ENCODE measurements at regions not wholly inside any gene's neighbourhood (a gene's known extent, or its start where the extent isn't known, plus 50 kb on each side); places are given as distances from the start of the nearest gene placed in this dataset.

GRCh38 chrX:9184211-9184610 lies 150.3 kb upstream of the FAM9B start:
- no peaks in the 10 kb centered on the region for H3K4me1 ChIP-seq
- H3K36me3 ChIP-seq = no peaks in the 10 kb centered on the region
- DNase-seq (no peak), ATAC-seq (no peak), FAIRE-seq (no peak)
- 45 to 51% methylated on average over 4 of the region's 4 CpGs for WGBS, 2 donors
- H3K4me3 ChIP-seq = no peak overlapping the region
- H3K27ac ChIP-seq = no peak overlapping the region
- intact Hi-C loops (cut with DNase I) = no loop called here
- H3K27me3 ChIP-seq = peaks cover 0 to 3% (median 0%) of the 10 kb centered on the region in 4 donors
- TF ChIP-seq CTCF (IDR thresholded peaks at IDR 0.05) = no peak
- no peaks in the 10 kb centered on the region for H3K9me3 ChIP-seq

- DNase-seq = no peak
- peaks cover 0 to 13% (median 0%) of the 10 kb centered on the region in 4 donors for H3K27me3 ChIP-seq
- WGBS, 2 donors = 49 to 71% methylated on average over 3 of the region's 3 CpGs
- H3K9me3 ChIP-seq = no peaks in the 10 kb centered on the region
- no peak overlapping the region for H3K4me3 ChIP-seq
- H3K27ac ChIP-seq = no peak overlapping the region
- FAIRE-seq = no peak
- intact Hi-C loops (cut with DNase I) = no loop called here
- no peaks in the 10 kb centered on the region for H3K4me1 ChIP-seq
- no peak for ATAC-seq
- no peaks in the 10 kb centered on the region for H3K36me3 ChIP-seq
- TF ChIP-seq CTCF (IDR thresholded peaks at IDR 0.05) = no peak
Measured at GRCh38 chrX:9188117-9188516, 154.2 kb upstream of the FAM9B start.

GRCh38 chrX:9189286-9189685 lies 155.4 kb upstream of the FAM9B start:
- intact Hi-C loops (cut with DNase I) = no loop called here
- Histone ChIP-seq H3K27ac (no peak overlapping the region), H3K9me3 (no peaks in the 10 kb centered on the region), H3K4me3 (no peak overlapping the region), H3K4me1 (no peaks in the 10 kb centered on the region), H3K27me3 (peaks cover 0 to 13% (median 0%) of the 10 kb centered on the region in 4 donors), H3K36me3 (no peaks in the 10 kb centered on the region)
- no peak for TF ChIP-seq CTCF (IDR thresholded peaks at IDR 0.05)
- ATAC-seq (no peak), DNase-seq (no peak), FAIRE-seq (no peak)
- WGBS, 2 donors = 35 to 47% methylated on average over 9 of the region's 9 CpGs

- no peaks in the 10 kb centered on the region for H3K4me1 ChIP-seq
- H3K9me3 ChIP-seq = no peaks in the 10 kb centered on the region
- H3K4me3 ChIP-seq = no peak overlapping the region
- DNase-seq = no peak
- TF ChIP-seq CTCF (IDR thresholded peaks at IDR 0.05) = no peak
- WGBS, 2 donors = 76 to 87% methylated on average over 5 of the region's 5 CpGs
- ATAC-seq = no peak
- no peaks in the 10 kb centered on the region for H3K36me3 ChIP-seq
- peaks cover 0 to 10% (median 0%) of the 10 kb centered on the region in 4 donors for H3K27me3 ChIP-seq
- intact Hi-C loops (cut with DNase I) = no loop called here
- H3K27ac ChIP-seq = no peak overlapping the region
- FAIRE-seq = no peak
Measured at GRCh38 chrX:9191392-9191791, 157.5 kb upstream of the FAM9B start.

- Histone ChIP-seq H3K9me3 (no peaks in the 10 kb centered on the region), H3K27me3 (peaks cover 0 to 2% (median 0%) of the 10 kb centered on the region in 4 donors), H3K4me1 (no peaks in the 10 kb centered on the region), H3K36me3 (no peaks in the 10 kb centered on the region), H3K4me3 (no peak overlapping the region), H3K27ac (no peak overlapping the region)
- ATAC-seq = no peak
- no peak for TF ChIP-seq CTCF (IDR thresholded peaks at IDR 0.05)
- FAIRE-seq = no peak
- WGBS, 2 donors = 39 to 42% methylated on average over 4 of the region's 4 CpGs
- intact Hi-C loops (cut with DNase I) = no loop called here
- DNase-seq = no peak
Measured at GRCh38 chrX:9195199-9195880, 161.4 kb upstream of the FAM9B start.
